NCI-H446 (cell line): ENCODE measurements at regions not wholly inside any gene's neighbourhood (a gene's known extent, or its start where the extent isn't known, plus 50 kb on each side); places are given as distances from the start of the nearest gene placed in this dataset.
"Not testable (repeated sequence)": the region's sequence is repeated elsewhere in the genome, so short reads cannot be mapped to it uniquely, and the experiment has no call there.

Experiments used
- DNase-seq, 2 experiments: peaks; one replicate each; lab custom pipeline; 2025; lab: John Stamatoyannopoulos, UW

DNA sequence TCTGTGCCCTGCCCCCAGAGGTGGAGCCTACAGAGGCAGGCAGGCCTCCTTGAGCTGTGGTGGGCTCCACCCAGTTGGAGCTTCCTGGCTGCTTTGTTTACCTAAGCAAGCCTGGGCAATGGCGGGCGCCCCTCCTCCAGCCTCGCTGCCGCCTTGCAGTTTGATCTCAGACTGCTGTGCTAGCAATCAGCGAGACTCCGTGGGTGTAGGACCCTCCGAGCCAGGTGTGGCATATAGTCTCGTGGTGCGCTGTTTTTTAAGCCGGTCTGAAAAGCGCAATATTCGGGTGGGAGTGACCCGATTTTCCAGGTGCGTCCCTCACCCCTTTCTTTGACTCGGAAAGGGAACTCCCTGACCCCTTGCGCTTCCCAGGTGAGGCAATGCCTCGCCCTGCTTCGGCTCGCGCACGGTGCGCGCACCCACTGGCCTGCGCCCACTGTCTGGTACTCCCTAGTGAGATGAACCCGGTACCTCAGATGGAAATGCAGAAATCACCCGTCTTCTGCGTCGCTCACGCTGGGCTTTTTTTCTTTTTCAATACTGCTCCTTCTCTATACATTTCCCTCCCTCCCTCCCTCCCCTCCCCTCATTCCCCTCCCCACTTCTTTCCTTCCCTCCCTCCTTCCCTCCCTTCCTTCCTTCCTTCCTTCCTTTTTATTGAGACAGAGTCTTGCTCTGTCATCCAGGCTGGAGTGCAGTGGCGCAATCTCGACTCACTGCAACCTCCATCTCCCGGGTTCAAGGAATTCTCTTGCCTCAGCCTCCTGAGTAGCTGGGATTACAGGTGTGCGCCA, 197.1 kb upstream of the TBL1XR1 start:
- not testable (repeated sequence) for DNase-seq

DNA sequence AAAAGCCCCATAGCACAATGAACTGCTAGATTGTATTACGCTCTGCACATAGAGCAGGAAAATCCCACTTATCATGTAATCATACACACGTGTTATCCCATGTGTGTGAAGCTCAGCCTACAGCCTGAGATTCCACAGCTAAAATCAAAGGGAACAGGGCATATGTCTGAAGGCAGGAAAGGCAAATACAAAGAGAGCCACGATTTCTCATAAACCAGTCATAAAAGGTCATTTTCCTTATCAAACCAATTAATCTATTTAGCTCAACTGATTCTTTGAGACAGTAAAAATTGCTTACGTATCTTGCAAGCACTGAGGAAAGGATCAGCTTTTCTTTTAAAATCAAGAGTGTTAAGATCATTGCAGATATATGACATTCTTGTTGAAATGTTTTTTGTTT, 199.5 kb upstream of the TBL1XR1 start:
- DNase-seq = no peak

DNA sequence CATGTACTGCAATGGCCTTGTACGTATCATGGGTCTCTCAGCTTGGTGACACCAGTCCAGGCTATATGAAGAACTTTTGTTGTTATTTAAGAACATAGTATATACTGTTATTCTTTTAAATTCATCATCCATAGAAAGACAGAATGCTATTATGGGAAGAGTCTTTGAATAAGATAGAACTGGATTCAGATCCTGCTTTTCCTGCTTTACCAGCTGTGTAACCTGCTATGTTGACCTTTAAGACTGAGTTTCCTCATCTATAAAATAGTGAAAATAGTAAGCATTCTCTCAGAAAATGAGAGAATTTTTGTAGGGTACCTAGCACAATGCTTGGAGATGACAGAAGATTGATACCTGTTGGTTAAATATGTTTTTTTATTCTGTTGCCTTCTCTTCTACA, 204.1 kb upstream of the TBL1XR1 start:
- DNase-seq = no peak

DNA sequence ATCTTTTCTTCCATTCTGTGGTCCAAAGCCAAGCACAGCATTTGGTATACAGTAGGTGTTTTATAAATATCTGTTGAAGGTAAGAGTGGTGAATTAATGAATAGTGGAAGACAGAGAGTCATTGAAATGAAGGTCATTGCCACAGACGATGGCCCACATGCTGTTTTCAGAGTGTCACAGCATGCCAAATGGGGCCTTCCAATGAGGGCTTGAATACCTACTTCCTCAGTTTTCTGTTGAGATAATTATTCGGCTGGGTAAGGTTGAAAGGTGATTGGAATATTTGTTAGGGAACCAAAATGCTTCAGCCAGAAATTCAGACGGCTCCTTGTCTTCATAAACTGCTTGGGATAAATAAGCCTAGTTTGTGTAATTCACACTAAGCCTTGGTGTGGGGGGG, 205.3 kb upstream of the TBL1XR1 start:
- no peak for DNase-seq

DNA sequence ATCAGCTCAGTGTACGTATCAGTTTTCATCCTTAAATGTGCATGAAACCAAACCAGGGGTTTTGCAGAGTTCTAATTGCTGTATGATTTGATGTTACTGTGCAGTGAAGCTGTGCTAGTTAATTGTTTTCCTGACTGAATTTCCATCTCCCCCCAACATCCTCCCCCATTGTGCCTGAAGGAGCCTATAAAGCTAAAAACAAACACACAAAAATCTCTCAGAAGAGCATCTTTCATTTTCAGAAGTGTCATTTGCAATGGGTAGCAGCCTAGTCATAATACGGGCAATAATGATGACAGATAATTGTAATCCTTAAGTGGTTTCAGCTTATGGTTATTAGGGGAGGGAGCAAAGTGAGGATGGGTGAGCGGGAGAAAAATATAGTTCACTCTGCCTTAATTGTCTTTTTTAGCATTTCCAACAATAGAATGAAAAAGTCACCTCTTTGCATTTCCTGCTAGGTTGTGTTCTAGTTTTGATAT, 207.9 kb upstream of the TBL1XR1 start:
- DNase-seq = no peak

DNA sequence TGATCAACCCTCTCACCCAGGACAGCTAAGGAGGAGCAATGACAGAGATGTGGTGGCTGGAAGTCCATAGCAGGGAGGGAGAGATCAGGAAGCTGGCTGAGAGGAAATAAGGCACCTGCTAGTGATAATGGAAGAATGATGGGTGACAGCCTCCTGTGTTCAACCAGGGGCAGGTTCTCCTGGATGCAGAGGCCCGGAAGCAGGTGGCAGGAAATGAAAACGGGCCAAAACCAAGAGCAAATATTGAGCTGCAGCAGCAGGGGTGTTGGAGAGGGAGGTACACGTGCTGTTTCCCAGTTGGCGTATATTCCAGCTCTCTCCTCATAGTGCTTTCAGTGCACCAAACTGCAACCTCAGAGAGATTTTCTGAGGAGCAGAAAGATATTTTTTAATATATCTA, 213.4 kb upstream of the TBL1XR1 start:
- DNase-seq = peak in 1 of 2 experiments; percentile 9

DNA sequence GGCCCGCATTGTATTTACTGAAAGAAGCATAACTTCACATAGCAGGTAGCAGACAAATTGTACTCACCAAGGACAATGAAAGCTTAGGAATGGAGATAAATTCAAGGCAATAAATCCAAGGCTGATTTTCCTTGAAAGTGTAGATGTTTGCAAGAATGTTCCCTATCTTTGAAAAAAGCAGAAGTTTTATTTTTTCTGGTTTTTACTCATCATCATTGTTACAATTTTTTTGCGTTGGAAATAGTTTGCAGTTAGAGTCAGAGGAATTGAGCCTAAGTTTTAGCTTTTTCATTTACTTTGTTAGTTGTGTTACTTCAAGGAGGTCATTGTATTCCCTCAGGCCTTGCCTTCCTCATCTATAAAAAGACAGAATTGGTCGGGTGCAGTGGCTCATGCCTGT, 213.9 kb upstream of the TBL1XR1 start:
- no peak for DNase-seq

DNA sequence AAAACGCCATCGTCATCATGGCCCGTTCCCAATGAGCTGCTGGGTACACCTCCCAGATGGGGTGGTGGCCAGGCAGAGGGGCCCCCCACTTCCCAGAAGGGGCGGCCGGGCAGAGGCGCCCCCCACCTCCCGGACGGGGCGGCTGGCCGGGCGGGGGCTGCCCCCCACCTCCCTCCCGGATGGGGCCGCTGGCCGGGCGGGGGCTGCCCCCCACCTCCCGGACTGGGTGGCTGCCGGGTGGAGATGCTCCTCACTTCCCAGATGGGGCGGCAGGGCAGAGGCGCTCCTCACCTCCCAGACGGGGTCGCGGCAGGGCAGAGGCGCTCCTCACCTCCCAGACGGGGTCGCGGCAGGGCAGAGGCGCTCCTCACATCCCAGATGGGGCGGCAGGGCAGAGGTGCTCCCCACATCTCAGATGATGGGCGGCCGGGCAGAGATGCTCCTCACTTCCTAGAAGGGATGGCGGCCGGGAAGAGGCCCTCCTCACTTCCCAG, 215.4 kb upstream of the TBL1XR1 start:
- DNase-seq = not testable (repeated sequence)

DNA sequence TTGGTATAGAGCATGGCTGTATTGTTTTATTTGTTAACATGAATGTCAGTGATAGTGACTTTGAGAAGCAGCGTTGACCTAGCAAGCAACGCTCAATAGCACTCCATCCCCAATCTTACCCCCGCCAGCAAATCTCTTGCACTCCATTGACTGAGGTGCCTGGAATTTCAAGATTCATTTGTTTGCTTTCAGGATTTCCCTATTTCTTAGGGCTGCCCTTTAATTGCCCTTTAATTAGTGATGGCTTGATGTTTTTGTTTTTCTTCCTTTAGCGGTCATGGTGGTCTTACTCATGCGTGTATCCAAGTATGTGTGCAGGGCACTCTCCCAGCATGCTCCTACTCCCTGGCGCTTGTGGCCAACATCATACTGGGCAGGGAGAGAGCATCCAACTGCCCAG, 216.8 kb upstream of the TBL1XR1 start:
- no peak for DNase-seq

DNA sequence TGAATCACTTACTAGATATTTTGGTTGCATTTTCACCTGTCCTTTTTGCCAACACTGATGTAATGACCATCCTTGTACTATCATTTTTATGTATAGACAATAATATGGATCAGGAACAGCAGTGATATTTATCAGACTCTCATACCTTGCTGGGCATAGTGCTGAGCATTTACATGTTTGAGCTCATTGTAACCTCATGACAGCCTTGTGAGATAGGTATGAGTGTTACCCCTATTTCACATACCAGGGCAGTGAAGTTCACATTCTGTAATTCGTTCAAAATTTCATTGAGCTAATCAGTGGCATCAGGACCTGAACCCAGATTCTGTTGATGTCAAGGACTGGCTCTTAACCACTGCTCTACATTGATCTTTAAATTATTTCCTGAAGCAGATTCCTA, 221.5 kb upstream of the TBL1XR1 start:
- DNase-seq = no peak

DNA sequence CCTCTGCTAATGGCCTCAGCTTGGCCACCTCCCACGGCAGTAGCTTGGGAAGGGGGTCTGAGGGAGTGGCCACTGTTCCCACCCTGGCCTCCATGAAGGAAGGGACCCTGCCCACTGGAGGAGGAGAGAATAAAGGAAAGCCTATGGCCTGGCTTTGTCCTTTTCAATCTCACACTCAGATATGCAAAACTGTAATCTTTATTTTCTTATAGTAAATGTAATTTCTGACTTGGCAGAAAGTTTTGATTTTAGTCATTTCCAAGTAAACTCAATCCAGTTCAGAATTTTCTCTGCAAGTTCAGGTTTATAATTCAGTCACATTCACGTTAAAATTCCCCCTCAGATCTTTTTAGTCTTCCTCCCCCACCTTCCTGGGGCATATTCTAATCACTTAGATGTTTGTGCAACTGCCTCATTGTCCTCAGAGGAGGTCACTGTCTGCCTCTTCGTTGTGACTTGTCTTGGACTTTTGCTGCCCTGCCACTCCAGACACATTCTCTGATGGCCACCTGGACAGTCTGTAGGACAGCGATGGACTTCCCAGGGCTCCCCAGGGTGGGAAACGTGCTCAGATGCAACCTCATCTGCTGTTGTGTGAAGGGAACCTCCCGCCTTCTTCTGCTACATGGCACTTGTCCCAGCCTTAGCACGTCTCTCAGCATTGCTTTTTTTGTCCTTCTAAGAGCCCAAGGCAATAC, 222.8 kb upstream of the TBL1XR1 start:
- DNase-seq = no peak

DNA sequence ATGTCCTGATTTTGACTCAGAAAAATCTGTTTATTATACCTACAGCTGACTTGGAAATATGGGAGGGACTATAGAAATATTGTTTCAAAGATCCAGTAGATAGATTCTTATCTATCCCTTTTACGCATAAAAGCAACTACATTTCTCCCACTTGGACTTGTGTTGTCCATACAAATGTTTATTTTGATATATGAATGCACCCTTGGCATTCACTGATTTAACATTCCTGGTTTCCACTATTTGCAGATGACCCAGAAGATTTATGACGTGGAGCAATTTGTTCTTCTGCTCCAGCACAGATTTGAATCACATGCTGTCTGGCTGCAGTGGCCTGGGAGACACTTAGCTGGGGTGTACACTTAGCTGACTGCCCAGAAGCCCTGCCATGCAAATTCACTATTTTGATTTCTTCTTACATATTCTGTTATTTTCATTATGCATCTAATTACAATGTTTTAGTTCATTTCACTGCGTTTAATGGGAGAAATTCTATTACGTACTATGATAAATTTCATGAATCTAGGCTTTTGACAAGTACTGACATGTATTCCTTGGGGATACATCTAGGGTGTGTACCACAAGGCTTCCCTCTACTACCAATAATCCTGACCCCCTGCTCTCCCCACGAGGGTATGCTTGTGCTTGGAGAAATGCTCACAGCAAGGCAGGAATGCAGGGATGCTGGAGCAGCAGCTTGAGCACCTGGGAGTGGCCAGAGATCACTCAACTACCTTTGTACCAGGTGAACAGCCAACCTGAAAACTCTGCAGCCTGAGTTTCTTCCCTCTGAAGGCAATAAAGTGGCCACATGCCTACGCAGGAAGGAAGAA, 223.6 kb upstream of the TBL1XR1 start:
- DNase-seq = no peak

DNA sequence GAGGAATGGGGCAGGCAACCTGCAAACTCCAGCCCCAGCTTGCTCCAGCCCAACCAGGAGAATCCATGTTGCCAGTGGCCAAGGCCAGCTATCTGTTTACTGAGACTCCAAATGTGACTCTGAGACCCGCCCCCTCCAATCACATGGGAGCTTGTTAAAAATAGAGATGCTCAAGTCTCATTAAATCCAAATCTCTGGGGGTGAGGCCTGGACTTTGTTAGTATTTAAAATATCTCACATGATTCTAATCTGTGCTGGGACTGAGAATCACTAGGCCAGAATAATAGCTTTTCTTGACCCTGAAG, 224.2 kb upstream of the TBL1XR1 start:
- DNase-seq = no peak

DNA sequence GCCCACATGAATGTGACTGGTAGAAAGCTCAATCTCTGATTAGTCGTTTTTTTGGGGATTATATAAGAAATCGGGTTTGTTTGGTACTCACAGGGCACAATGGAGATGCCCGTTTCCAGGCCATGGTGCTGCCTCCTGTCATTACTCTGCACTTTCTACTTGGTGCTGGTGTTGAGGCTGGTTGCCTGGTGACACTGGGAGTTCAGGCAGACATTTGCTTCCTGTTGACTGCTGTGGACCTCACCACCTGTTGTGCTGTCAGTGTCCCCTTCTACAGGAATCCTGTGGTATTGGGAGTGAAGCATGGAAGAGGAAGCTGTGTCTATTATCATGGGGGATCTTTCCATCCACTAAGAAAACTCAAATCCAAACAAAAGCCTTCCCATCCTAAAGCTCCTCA, 227.2 kb upstream of the TBL1XR1 start:
- DNase-seq = no peak

DNA sequence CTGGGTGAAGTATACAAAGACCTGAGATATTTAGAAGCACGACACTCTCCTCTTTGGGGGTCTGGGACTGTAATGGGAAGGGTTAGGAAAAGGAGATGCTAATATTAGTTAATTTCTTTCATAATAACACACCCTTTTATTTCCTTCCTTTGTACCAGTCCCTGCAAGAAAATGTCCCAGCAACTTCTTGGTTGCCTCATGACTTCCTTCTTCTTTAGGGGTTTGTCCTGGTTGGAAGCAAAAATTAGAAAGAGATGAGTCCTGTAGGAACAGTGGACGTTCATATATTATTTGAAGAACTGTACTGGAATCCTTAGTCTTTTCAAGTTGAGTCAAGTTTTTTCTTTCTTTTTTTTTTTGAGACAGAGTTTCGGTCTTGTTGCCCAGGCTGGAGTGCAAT, 227.8 kb upstream of the TBL1XR1 start:
- DNase-seq = no peak

DNA sequence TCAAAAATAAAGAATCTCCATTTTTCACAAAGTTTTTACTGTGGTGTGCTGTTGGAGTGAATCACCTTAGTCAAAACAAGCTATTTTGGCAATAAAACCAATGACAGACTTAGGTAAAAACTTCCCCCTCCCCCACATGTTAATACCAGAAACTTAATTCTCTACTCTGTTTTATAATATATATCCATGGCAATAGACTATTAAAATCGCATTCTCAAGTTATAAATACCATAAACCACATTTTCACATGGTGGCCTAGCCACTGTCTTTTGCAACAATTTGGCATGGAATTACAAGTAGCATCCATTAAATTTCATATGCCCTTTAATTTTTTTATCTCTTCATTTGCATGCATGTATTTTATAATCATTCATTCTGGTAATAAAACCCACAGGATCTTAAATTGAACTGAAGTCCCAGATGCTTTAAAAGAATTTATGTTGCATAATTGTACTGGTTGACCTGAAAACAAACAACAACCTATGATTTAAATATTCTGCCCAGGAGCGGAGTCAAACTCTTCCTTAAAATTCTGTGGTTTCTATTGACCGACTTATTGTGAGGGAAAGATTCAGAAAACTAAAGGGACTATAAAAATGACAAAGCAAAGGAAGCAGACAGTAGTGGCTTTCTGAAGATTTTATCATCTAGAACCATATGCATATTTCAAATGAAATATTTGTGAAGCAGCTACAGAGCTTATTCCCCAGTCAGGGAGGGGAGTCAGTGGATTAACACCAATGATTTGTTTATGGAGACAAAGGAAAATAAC, 229.0 kb upstream of the TBL1XR1 start:
- DNase-seq = no peak

DNA sequence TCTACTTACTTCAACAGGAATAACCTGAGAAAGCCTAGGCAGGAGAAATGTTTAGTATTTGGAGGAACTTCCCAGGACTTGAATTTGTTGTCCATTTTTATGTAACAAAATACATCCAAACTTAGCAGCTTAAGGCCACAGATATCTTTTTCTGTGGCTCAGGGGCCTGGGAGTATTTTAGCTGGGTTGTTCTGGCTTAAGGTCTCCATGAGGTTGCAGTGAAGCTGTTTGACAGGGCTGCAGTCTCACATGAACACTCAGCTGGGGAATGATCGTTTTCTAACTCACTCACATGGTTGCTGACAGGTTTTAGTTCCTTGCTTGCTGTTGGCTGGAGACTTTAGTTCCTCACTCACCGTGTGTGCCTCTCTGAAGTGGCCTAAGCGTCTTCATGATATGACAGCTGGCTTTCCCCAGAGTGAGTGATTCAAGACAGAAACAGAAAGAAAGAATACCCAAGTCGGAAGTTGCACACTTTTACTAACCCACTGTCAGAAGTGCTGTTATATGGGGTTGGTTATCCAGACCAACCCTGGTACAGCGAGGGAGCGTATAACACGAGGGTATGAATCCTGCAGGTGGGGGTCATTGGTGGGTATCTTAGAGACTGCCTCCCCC, 229.7 kb upstream of the TBL1XR1 start:
- no peak for DNase-seq

DNA sequence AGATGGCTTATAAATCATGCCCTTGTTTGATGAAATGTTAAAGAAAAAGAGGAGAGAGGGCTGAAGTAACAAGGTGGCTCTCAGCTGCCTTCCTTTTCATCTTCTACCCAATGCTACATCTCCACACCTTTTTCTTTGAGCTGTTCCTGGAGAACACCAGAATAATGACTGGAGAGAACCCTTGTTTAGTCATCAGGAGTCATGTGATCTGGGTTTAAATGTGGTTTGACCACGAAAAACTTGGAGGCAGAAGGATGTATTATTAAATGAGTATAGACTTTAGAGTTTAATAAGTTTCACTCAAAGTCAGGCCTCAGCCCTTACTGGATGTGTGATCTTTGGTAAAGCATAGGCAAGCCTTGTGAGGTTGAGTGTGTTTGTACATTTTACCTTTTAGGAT, 230.3 kb upstream of the TBL1XR1 start:
- no peak for DNase-seq

DNA sequence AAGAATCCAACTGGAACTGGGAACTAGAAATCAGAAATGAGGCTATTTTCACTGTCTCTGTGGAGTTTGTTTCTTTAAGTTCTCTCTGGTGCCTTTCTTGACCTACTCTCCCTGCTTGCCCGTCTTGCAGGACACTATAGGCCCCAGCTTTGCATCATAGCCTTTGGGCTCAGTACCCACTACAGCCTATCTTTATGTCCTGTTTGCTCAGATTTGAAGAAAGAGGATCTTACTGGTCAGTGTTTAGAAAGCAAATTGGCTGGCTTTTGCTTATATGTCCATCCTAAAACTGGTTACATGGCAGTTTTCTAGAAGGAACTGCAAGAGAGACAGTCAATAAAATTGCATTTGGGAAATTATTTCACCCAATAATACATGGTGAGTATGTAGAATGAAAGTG, 231.8 kb upstream of the TBL1XR1 start:
- DNase-seq = no peak

DNA sequence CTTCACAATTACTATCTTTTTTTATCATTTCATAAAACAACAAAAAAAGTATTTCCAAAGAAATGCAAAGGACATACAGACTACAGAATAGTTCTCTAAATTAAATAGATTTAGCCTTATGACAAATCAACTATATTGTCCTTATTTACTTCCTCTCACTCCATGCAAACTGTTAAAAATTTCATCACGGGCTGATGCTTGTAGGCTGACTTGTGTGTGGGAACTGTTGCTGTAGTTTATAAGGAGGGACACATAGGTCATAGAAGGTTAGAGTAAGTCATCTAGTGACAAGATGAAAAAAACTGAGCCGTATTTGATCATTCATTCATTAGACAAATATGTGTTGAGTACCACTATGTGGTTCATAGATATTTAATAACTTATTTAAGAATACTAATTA, 232.5 kb upstream of the TBL1XR1 start:
- no peak for DNase-seq

DNA sequence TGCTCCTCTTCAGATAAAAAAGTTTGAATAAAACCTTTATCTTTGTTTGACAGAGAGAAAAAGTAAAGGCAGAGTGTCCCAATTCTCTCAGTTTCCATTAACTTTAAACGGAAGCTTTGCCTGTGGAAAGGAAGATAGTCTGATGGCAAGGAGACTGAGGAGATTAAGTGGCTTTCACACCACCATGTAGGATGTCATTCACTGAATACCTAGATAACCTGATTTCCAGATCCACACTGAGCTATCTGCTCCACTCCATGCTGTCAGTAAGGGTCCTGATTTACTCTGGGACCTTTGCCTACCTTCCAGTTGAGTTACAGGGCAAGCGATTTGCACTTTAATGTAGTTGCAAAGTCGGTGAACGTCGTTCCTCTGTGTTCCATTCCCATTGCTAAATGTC, 233.4 kb upstream of the TBL1XR1 start:
- no peak for DNase-seq
